ENCODE measurements at regions not wholly inside any gene's neighbourhood (a gene's known extent, or its start where the extent isn't known, plus 50 kb on each side); places are given as distances from the start of the nearest gene placed in this dataset.

- TF ChIP-seq EZH2 (IDR thresholded peaks at IDR 0.05; ENCODE audit: borderline replicate concordance) (no peak), EZH2phosphoT487 (IDR thresholded peaks at IDR 0.05; ENCODE audit: low read depth, severe bottlenecking, unreplicated experiment) (no peak)
- TF ChIP-seq, protein P1, sequence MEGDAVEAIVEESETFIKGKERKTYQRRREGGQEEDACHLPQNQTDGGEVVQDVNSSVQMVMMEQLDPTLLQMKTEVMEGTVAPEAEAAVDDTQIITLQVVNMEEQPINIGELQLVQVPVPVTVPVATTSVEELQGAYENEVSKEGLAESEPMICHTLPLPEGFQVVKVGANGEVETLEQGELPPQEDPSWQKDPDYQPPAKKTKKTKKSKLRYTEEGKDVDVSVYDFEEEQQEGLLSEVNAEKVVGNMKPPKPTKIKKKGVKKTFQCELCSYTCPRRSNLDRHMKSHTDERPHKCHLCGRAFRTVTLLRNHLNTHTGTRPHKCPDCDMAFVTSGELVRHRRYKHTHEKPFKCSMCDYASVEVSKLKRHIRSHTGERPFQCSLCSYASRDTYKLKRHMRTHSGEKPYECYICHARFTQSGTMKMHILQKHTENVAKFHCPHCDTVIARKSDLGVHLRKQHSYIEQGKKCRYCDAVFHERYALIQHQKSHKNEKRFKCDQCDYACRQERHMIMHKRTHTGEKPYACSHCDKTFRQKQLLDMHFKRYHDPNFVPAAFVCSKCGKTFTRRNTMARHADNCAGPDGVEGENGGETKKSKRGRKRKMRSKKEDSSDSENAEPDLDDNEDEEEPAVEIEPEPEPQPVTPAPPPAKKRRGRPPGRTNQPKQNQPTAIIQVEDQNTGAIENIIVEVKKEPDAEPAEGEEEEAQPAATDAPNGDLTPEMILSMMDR (IDR thresholded peaks at IDR 0.05; ENCODE audit: poor library complexity): no peak
- H3K9me2 ChIP-seq (replicated peaks; ENCODE audit: insufficient read depth): no peaks in the 10 kb centered on the region
- no peaks in the 10 kb centered on the region for H3K79me2 ChIP-seq
- H3K36me3 ChIP-seq (replicated peaks; ENCODE audit: insufficient read depth, low read depth): no peaks in the 10 kb centered on the region
- H3K4me2 ChIP-seq: no peak overlapping the region
- no peak overlapping the region for H2AFZ ChIP-seq
- no peaks in the 10 kb centered on the region for H4K20me1 ChIP-seq (ENCODE audit: insufficient read depth, poor library complexity, severe bottlenecking)
- H3K4me1 ChIP-seq (ENCODE audit: insufficient read depth): no peaks in the 10 kb centered on the region
- no peak for DNase-seq (ENCODE audit: low spot score)
- H3K4me3 ChIP-seq: no peak overlapping the region
- no peaks in the 10 kb centered on the region for H3K9me3 ChIP-seq (ENCODE audit: low read depth)
- no peak overlapping the region for H3K27ac ChIP-seq
- H3K27me3 ChIP-seq: peaks cover 11% of the 10 kb centered on the region
These were observed 761.9 kb downstream of the SATB2 start for GRCh38 chr2:198695879-198696278.

DNA sequence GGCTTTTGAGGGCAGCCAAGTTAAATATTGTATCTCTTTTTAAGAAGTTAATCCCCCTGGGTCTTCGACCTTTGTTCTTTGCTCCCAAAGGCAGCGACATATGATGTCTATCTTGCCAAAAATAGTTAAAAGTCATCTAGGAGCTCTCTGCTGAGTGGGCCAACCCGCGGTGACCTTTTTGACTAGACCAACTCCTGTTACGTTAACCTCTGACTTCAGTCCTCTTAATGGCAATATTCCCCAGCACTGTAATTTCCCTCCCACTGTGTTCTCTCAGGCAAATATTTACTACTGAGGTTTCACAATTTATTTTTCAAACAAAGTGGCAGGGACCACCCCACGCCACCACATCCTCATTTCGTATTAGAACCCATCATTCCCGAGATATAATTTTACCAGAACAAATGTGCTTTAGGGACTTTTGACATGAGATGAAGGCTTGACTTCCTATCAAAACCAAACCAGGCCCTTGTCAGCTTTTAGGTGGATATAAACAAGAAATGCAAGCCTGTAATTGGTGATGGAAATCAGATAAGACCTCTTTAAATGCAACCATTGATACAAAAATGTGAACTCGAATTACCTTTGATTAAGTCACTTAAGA, 764.7 kb downstream of the SATB2 start:
- no peaks in the 10 kb centered on the region for H3K9me2 ChIP-seq (replicated peaks; ENCODE audit: insufficient read depth)
- no peak overlapping the region for H2AFZ ChIP-seq
- H3K9me3 ChIP-seq (ENCODE audit: low read depth): no peaks in the 10 kb centered on the region
- no peak overlapping the region for H3K27ac ChIP-seq
- peaks cover 7% of the 10 kb centered on the region for H3K27me3 ChIP-seq
- no peaks in the 10 kb centered on the region for H3K4me1 ChIP-seq (ENCODE audit: insufficient read depth)
- no peak for DNase-seq (ENCODE audit: low spot score)
- no peaks in the 10 kb centered on the region for H4K20me1 ChIP-seq (ENCODE audit: insufficient read depth, poor library complexity, severe bottlenecking)
- TF ChIP-seq, protein P1 (IDR thresholded peaks at IDR 0.05; ENCODE audit: poor library complexity): no peak
- TF ChIP-seq EZH2phosphoT487 (IDR thresholded peaks at IDR 0.05; ENCODE audit: low read depth, severe bottlenecking, unreplicated experiment) (no peak), EZH2 (IDR thresholded peaks at IDR 0.05; ENCODE audit: borderline replicate concordance) (no peak)
- 49% methylated on average over 9 of the region's 9 CpGs for WGBS (ENCODE audit: low lambda C conversion rate, missing lambda C conversion rate)
- no peak overlapping the region for H3K4me2 ChIP-seq
- H3K36me3 ChIP-seq (replicated peaks; ENCODE audit: insufficient read depth, low read depth): no peaks in the 10 kb centered on the region
- no peak overlapping the region for H3K4me3 ChIP-seq
- H3K79me2 ChIP-seq: no peaks in the 10 kb centered on the region

- no peaks in the 10 kb centered on the region for H3K36me3 ChIP-seq (replicated peaks; ENCODE audit: insufficient read depth, low read depth)
- H3K4me3 ChIP-seq: no peak overlapping the region
- no peak overlapping the region for H2AFZ ChIP-seq
- H3K27ac ChIP-seq: no peak overlapping the region
- H4K20me1 ChIP-seq (ENCODE audit: insufficient read depth, poor library complexity, severe bottlenecking): no peaks in the 10 kb centered on the region
- no peaks in the 10 kb centered on the region for H3K9me2 ChIP-seq (replicated peaks; ENCODE audit: insufficient read depth)
- H3K27me3 ChIP-seq: peaks cover 7% of the 10 kb centered on the region
- H3K79me2 ChIP-seq: no peaks in the 10 kb centered on the region
- no peaks in the 10 kb centered on the region for H3K9me3 ChIP-seq (ENCODE audit: low read depth)
- 97% methylated on average over 2 of the region's 2 CpGs for WGBS (ENCODE audit: low lambda C conversion rate, missing lambda C conversion rate)
- H3K4me1 ChIP-seq (ENCODE audit: insufficient read depth): no peaks in the 10 kb centered on the region
- no peak for DNase-seq (ENCODE audit: low spot score)
- TF ChIP-seq, protein P1 (IDR thresholded peaks at IDR 0.05; ENCODE audit: poor library complexity): no peak
- TF ChIP-seq EZH2phosphoT487 (IDR thresholded peaks at IDR 0.05; ENCODE audit: low read depth, severe bottlenecking, unreplicated experiment) (no peak), EZH2 (IDR thresholded peaks at IDR 0.05; ENCODE audit: borderline replicate concordance) (no peak)
- no peak overlapping the region for H3K4me2 ChIP-seq
These were observed 766.5 kb downstream of the SATB2 start for GRCh38 chr2:198691236-198691635.

DNA sequence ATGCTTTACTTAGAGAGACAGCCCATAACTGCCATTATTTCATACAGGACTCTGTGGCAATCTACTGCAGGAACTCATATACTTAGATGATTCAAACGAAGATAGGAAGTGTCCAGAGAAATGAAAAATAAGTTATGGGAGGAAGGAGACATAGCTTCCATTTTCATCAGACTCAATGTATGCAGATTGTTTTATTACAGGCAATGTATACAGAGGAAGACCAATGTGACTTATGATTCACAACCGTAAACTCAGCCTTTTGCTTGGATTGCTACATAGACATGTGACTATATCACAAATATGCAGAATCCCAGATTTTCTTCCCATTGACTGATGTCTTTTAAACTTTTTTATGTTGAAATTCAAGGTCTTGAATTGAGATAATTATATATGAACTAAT, 793.4 kb downstream of the SATB2 start:
- Histone ChIP-seq H3K4me3 (no peak overlapping the region), H3K79me2 (no peaks in the 10 kb centered on the region), H3K36me3 (replicated peaks; ENCODE audit: insufficient read depth, low read depth) (no peaks in the 10 kb centered on the region), H3K9me3 (ENCODE audit: low read depth) (no peaks in the 10 kb centered on the region), H3K4me1 (ENCODE audit: insufficient read depth) (no peaks in the 10 kb centered on the region), H3K9me2 (replicated peaks; ENCODE audit: insufficient read depth) (no peaks in the 10 kb centered on the region), H3K27me3 (no peaks in the 10 kb centered on the region), H3K4me2 (no peak overlapping the region), H2AFZ (no peak overlapping the region), H4K20me1 (ENCODE audit: insufficient read depth, poor library complexity, severe bottlenecking) (no peaks in the 10 kb centered on the region), H3K27ac (no peak overlapping the region)
- DNase-seq (ENCODE audit: low spot score): no peak
- TF ChIP-seq EZH2phosphoT487 (IDR thresholded peaks at IDR 0.05; ENCODE audit: low read depth, severe bottlenecking, unreplicated experiment) (no peak), EZH2 (IDR thresholded peaks at IDR 0.05; ENCODE audit: borderline replicate concordance) (no peak)
- TF ChIP-seq, protein P1 (IDR thresholded peaks at IDR 0.05; ENCODE audit: poor library complexity): no peak
- 65% methylated on average over 2 of the region's 2 CpGs for WGBS (ENCODE audit: low lambda C conversion rate, missing lambda C conversion rate)

All from hepatocyte (in vitro differentiated cells).